ENCODE measurements at regions not wholly inside any gene's neighbourhood (a gene's known extent, or its start where the extent isn't known, plus 50 kb on each side); places are given as distances from the start of the nearest gene placed in this dataset.

- no peak for TF ChIP-seq CTCF (conservative IDR thresholded peaks at IDR 0.05; ENCODE audit: low read length)
- TF ChIP-seq EZH2phosphoT487 (IDR thresholded peaks at IDR 0.05; ENCODE audit: borderline replicate concordance, low read depth, low read length), result no peak
These were observed 50.8 kb upstream of the RAP2C start for GRCh38 chrX:132270021-132270420.
